ENCODE measurements at regions not wholly inside any gene's neighbourhood (a gene's known extent, or its start where the extent isn't known, plus 50 kb on each side); places are given as distances from the start of the nearest gene placed in this dataset.

DNA sequence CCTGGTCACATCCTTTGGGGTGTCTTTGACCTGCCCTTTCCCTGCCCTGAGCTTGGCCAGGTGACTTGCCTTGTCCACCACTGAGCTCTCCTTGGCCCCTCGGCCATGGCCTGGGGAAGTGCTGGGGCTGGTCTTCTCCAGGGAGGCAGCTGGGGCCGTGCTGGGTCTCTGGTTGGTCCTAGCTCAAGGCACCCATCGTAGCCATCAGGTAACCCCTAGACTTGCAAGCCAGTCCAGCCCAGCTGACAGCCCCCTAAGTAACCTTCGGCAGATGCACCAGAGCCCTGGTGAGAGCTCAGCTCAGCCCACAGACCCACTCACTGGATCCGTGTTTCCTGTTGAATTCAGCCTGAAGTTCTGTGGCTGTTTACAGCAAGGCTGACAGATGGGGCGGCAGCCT is 176.2 kb upstream of the SHH start:
- no peak for DNase-seq (ENCODE audit: low read depth, low spot score)
- Histone ChIP-seq H3K36me3 (ENCODE audit: insufficient read depth, insufficient read length, low read length) (no peaks in the 10 kb centered on the region), H3K4me1 (ENCODE audit: insufficient read depth, insufficient read length) (no peaks in the 10 kb centered on the region), H3K9me3 (ENCODE audit: insufficient read depth, low read length) (no peaks in the 10 kb centered on the region; the same call in 1 of the 2 replicates), H3K9ac (ENCODE audit: insufficient read length, low read depth) (no peak overlapping the region), H3K27me3 (ENCODE audit: insufficient read depth, insufficient read length) (no peaks in the 10 kb centered on the region), H3K4me3 (ENCODE audit: insufficient read length, low read depth) (no peak overlapping the region)
- TF ChIP-seq SUZ12 (IDR thresholded peaks at IDR 0.05; ENCODE audit: extremely low read depth, insufficient read depth, insufficient read length) (no peak), ZNF274 (IDR thresholded peaks at IDR 0.05; ENCODE audit: low read depth, low read length) (no peak), YY1 (IDR thresholded peaks at IDR 0.05; ENCODE audit: insufficient read depth, insufficient read length) (no peak)

DNA sequence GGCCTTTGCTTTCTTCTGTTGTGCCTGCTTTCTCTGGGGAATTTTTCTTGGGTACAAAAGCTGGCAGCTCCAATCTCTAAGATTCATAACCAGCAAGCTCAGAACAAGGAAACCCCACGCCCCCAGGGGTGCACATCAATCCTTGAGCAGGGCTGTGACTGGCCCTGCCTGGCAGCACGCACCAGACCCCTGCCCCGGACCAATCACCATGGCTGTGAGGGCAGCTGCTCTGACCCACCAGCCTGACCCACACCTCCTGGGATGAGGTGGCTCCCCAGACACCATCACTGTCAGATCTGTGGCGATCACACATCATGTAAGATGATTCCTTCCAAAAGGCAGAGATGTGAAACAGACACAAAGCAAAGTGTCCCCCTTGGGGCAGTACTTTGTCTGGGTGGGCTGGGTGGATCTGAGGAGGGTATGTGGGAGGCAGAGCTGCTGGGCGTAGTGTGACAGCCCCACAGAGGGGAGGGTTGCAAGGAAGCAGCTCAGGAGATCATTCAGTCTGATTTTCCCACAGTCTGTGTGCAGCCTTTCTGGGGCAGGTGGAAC is 175.5 kb upstream of the SHH start:
- H3K27me3 ChIP-seq (ENCODE audit: insufficient read depth, insufficient read length): no peaks in the 10 kb centered on the region
- no peak for DNase-seq (ENCODE audit: low read depth, low spot score)
- no peaks in the 10 kb centered on the region for H3K36me3 ChIP-seq (ENCODE audit: insufficient read depth, insufficient read length, low read length)
- no peak overlapping the region for H3K4me3 ChIP-seq (ENCODE audit: insufficient read length, low read depth)
- no peak for TF ChIP-seq YY1 (IDR thresholded peaks at IDR 0.05; ENCODE audit: insufficient read depth, insufficient read length)
- no peak for TF ChIP-seq SUZ12 (IDR thresholded peaks at IDR 0.05; ENCODE audit: extremely low read depth, insufficient read depth, insufficient read length)
- TF ChIP-seq ZNF274 (IDR thresholded peaks at IDR 0.05; ENCODE audit: low read depth, low read length): no peak
- H3K9me3 ChIP-seq (ENCODE audit: insufficient read depth, low read length): no peaks in the 10 kb centered on the region; the same call in 1 of the 2 replicates
- no peaks in the 10 kb centered on the region for H3K4me1 ChIP-seq (ENCODE audit: insufficient read depth, insufficient read length)
- H3K9ac ChIP-seq (ENCODE audit: insufficient read length, low read depth): no peak overlapping the region

DNA sequence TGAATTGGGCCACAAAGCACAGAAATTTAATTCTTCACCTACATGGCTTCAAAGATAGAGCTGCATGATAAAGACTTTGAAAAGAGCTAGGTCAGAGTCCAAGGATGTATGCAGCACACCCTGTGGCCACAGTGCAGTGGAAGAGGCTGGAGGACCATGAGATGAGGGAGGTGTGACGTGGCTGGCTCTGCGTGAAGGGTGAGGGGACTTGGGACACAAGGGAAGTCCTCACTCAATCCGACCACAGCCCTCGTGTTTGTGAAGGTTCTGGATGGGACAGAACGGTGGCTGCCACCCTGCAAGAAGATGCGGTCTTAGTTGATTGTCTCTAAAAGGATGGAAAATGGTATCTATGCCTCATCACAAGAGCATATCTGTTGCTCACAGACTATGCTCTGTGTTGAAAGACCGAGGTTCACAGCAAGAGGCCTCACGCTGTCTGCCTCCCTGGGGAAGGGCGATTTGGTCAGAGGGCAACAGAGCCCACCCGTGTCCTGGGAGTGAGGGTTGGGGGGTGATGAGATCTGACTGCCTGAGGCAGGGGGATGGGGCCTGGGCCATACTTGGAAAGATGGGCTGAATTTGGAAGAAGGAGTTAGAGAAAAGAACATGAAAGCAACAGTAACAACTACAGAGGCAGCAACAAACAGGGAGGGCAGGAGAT is 174.4 kb upstream of the SHH start:
- H3K4me1 ChIP-seq (ENCODE audit: insufficient read depth, insufficient read length): no peaks in the 10 kb centered on the region
- no peaks in the 10 kb centered on the region; the same call in 1 of the 2 replicates for H3K9me3 ChIP-seq (ENCODE audit: insufficient read depth, low read length)
- H3K4me3 ChIP-seq (ENCODE audit: insufficient read length, low read depth): no peak overlapping the region
- no peaks in the 10 kb centered on the region for H3K27me3 ChIP-seq (ENCODE audit: insufficient read depth, insufficient read length)
- no peak overlapping the region for H3K9ac ChIP-seq (ENCODE audit: insufficient read length, low read depth)
- no peaks in the 10 kb centered on the region for H3K36me3 ChIP-seq (ENCODE audit: insufficient read depth, insufficient read length, low read length)
- TF ChIP-seq ZNF274 (IDR thresholded peaks at IDR 0.05; ENCODE audit: low read depth, low read length) (no peak), SUZ12 (IDR thresholded peaks at IDR 0.05; ENCODE audit: extremely low read depth, insufficient read depth, insufficient read length) (no peak), YY1 (IDR thresholded peaks at IDR 0.05; ENCODE audit: insufficient read depth, insufficient read length) (no peak)
- no peak for DNase-seq (ENCODE audit: low read depth, low spot score)

GRCh38 chr7:155985518-155986250 is 173.4 kb upstream of the SHH start:
- Histone ChIP-seq H3K4me1 (ENCODE audit: insufficient read depth, insufficient read length) (no peaks in the 10 kb centered on the region), H3K27me3 (ENCODE audit: insufficient read depth, insufficient read length) (no peaks in the 10 kb centered on the region), H3K9ac (ENCODE audit: insufficient read length, low read depth) (no peak overlapping the region), H3K36me3 (ENCODE audit: insufficient read depth, insufficient read length, low read length) (no peaks in the 10 kb centered on the region), H3K4me3 (ENCODE audit: insufficient read length, low read depth) (no peak overlapping the region), H3K9me3 (ENCODE audit: insufficient read depth, low read length) (no peaks in the 10 kb centered on the region; the same call in 1 of the 2 replicates)
- no peak for DNase-seq (ENCODE audit: low read depth, low spot score)
- no peak for TF ChIP-seq ZNF274 (IDR thresholded peaks at IDR 0.05; ENCODE audit: low read depth, low read length)
- no peak for TF ChIP-seq SUZ12 (IDR thresholded peaks at IDR 0.05; ENCODE audit: extremely low read depth, insufficient read depth, insufficient read length)
- no peak for TF ChIP-seq YY1 (IDR thresholded peaks at IDR 0.05; ENCODE audit: insufficient read depth, insufficient read length)

DNA sequence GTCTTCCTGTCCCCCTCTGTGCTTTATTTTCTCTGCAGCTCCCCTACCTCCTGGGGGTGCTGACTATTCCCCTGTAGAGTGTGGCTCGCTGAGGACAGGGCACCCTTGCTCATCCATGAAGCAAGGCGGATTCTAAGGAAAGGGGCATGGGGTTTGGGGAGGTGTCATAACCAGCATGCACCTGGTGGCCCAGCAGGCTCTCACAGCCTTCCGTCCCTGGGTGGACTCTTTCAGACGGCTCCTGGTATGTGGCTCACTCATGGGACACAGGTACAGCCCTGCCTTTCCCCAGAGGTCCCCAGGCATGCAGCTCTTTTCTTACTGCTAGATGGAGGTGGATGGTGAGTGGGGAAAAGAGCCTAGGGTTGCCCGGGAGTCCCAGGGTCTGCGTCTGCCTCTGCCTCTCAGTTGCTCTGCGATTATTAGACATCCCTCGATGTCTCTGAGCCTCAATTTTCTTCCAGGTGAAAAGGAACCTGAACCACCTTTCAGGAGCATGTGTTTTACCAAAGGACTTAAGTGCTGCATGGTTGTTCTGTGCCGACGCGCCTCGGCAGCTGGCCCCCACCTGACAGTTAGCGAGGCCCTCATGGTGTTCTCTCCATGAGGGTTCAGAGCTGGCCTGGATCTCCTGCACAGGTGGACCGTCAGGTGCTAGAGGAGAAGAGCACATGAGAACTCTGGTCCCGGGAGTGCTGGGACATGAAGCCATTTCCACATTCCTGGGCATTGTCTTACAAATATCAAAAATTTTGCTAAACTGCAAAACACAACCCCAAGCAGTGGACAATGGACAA is 172.5 kb upstream of the SHH start:
- H3K9me3 ChIP-seq (ENCODE audit: insufficient read depth, low read length): no peaks in the 10 kb centered on the region; the same call in 1 of the 2 replicates
- DNase-seq (ENCODE audit: low read depth, low spot score): no peak
- no peaks in the 10 kb centered on the region for H3K4me1 ChIP-seq (ENCODE audit: insufficient read depth, insufficient read length)
- H3K27me3 ChIP-seq (ENCODE audit: insufficient read depth, insufficient read length): no peaks in the 10 kb centered on the region
- no peak overlapping the region for H3K9ac ChIP-seq (ENCODE audit: insufficient read length, low read depth)
- H3K36me3 ChIP-seq (ENCODE audit: insufficient read depth, insufficient read length, low read length): no peaks in the 10 kb centered on the region
- no peak for TF ChIP-seq SUZ12 (IDR thresholded peaks at IDR 0.05; ENCODE audit: extremely low read depth, insufficient read depth, insufficient read length)
- TF ChIP-seq YY1 (IDR thresholded peaks at IDR 0.05; ENCODE audit: insufficient read depth, insufficient read length): no peak
- TF ChIP-seq ZNF274 (IDR thresholded peaks at IDR 0.05; ENCODE audit: low read depth, low read length): no peak
- no peak overlapping the region for H3K4me3 ChIP-seq (ENCODE audit: insufficient read length, low read depth)

DNA sequence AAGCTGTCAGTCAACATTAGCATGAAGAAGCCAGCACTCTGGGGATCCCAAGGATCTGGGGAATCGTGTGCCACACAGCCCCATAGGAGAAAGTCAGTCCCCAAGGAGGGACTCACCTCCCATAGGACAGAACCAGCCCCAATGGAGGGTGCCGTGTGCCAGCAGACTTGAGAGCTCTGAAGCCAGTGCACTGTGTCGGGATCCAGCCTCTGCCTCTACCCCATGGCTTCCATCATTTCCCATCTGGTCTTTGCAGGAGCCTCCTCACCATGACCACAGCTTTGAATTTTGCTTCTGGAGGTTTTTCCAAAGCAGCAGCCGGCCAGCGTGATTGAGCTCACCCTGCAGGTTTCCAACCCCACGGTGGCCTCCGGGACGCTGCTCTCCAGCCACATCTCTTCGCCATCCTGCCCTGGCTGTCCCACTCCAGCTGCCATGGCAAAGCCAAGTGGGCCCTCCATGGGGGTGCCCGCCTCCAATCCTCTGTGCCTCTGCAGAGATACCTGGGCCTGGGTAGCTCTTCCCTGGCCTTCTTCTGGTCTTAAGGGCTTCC is 171.8 kb upstream of the SHH start:
- no peaks in the 10 kb centered on the region for H3K27me3 ChIP-seq (ENCODE audit: insufficient read depth, insufficient read length)
- H3K4me3 ChIP-seq (ENCODE audit: insufficient read length, low read depth): no peak overlapping the region
- TF ChIP-seq YY1 (IDR thresholded peaks at IDR 0.05; ENCODE audit: insufficient read depth, insufficient read length): no peak
- no peak for TF ChIP-seq ZNF274 (IDR thresholded peaks at IDR 0.05; ENCODE audit: low read depth, low read length)
- TF ChIP-seq SUZ12 (IDR thresholded peaks at IDR 0.05; ENCODE audit: extremely low read depth, insufficient read depth, insufficient read length): no peak
- no peaks in the 10 kb centered on the region for H3K36me3 ChIP-seq (ENCODE audit: insufficient read depth, insufficient read length, low read length)
- H3K9ac ChIP-seq (ENCODE audit: insufficient read length, low read depth): no peak overlapping the region
- no peaks in the 10 kb centered on the region for H3K4me1 ChIP-seq (ENCODE audit: insufficient read depth, insufficient read length)
- no peak for DNase-seq (ENCODE audit: low read depth, low spot score)
- H3K9me3 ChIP-seq (ENCODE audit: insufficient read depth, low read length): no peaks in the 10 kb centered on the region
